COLO668 (cell line): ENCODE measurements at regions not wholly inside any gene's neighbourhood (a gene's known extent, or its start where the extent isn't known, plus 50 kb on each side); places are given as distances from the start of the nearest gene placed in this dataset.
"Not testable (repeated sequence)": the region's sequence is repeated elsewhere in the genome, so short reads cannot be mapped to it uniquely, and the experiment has no call there.

Experiments
- DNase-seq: peaks from one replicate; lab custom pipeline; 2025; ENCODE audit not compliant: unreplicated experiment; lab: John Stamatoyannopoulos, UW

DNA sequence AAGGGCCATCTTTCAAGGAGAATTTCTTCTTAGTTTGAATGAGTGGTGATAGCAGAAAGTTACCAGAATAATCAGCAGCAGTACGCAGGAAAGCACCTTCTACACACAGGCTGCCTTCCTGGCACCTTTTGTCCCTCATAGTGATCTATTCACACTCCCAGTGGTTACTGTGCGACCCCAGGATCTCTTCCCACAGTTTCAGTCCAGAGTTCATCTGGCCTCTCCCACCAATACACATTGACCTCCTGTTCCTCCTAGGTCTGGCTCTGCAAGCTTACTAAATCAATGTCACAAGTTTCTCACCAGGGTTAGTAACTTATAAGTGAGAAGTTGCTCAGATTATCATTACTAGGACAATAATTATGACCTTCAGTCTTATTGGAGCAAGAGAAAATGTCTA, 99.1 kb upstream of the PIK3R1 start:
- DNase-seq: no peak

DNA sequence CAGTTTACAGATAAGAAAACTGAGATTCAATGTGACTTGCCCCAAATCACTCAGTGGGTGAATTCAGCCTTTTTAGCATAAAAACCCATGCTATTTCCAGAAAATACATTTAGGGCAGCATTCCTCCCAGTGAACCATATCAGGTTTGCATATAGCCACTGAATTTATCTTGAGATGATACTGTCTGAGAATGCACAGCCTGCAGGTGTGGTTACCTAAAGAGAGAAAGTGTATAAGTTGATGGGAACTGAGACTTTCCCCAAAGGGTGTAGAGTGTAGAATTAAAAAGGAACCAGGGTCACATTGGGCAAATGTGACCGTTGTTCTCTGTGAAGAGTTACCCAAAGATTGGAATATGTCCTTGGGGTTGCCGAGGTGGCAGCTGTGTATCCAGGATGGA, 100.0 kb upstream of the PIK3R1 start:
- no peak for DNase-seq

DNA sequence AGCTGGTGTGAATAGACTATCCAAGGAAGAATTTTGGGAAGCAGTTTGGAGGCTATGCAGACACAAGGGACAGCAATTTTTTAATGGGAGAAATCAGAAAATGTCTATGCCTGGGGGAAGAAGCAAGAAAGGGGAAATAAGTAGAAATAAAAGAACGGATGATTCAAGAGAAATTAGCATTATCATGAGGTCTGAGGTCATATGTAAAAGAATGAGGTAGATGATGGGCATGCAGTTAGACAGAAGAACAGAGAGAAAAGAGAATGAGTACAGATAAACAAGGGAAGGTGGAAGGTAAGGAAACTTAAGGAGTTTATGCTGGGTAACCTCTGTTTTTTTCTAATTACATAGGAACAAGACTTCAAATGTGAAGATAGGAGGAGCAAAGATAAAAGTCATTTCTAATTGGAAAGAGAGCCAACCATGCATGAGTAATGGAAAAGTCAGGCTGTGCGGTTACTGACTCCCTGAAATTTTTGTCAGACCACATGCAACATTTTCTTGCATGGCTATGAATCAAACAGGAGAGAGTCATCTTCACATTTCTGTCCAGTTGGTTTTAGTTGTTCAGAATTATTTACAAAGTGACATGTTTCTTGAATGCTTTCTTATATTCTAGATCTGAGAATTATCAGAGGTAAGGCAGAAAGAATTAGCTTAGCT, 101.0 kb upstream of the PIK3R1 start:
- no peak for DNase-seq

DNA sequence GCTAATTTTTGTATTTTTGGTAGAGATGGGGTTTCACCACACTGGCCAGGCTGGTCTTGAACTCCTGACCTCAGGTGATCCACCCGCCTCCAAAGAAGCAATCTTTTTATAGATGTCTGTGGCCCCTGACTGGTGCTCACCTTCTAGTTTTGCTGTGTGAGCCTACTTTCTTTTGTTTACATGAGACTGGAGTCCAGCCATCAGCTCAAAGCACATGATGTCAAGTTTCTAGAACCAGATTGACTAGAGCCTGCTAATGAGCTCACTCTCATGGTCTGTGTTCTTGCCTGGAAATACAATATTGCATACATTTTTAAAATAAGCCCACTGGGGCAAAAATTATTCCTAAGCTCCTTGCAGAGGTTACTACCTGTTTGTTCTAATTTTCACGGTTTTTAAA, 102.9 kb upstream of the PIK3R1 start:
- DNase-seq: no peak

DNA sequence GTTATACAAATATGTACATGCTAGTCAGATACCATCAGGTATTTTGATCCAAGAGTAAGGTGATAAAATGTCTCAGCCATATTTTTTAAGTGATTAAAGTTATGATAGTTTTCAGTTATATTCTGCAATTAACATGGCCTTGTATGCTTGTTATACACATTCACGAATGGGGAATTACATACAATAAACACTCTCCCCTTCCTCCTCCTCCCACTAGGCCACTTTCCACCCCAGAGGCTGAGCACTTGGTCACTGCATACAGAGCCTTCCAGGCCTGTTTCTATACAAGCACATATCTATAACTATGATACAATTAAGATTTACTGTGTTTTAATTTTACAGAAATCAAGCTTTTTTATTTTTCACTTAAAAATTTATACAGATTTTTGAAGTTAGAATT, 104.7 kb upstream of the PIK3R1 start:
- DNase-seq: no peak

DNA sequence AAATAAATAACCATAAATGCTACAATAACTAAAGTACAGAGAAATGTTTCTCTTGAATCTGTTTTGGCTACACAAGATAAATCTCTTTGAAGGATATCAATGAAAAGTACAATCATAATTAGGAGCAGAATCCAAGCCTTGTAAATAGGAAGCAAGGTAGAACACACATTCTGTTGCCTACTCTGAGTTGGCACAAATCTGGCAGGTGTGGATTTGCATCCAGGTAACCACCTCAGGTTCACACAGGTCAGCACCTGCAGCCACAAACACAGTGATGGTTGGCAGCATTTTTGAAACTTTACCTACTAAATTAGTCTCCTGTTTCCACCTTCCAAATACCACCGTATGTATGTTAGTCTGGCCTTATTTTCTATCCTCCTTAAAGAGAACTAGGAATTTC, 105.3 kb upstream of the PIK3R1 start:
- DNase-seq: peak; percentile 40

DNA sequence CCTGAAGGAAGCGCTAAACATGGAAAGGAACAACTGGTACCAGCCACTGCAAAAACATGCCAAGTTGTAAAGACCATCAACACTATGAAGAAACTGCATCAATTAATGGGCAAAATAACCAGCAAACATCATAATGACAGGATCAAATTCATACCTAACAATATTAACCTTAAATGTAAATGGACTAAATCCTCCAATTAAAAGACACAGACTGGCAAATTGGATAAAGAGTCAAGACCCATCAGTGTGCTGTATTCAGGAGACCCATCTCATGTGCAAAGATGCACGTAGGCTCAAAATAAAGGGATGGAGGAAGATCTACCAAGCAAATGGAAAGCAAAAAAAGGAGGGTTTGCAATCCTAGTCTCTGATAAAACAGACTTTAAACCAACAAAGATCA, 111.3 kb upstream of the PIK3R1 start:
- DNase-seq: not testable (repeated sequence)

DNA sequence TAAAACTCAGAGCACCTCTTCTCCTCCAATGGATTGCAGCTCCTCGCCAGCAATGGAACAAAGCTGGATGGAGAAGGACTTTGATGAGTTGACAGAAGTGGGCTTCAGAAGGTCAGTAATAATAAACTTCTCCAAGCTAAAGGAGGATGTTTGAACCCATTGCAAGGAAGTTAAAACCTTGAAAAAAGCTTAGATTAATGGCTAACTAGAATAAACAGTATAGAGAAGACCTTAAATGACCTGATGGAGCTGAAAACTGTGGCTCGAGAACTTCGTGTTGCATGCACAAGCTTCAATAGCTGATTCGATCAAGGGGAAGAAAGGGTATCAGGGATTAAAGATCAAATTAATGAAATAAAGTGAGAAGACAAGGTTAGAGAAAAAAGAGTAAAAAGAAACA, 112.3 kb upstream of the PIK3R1 start:
- not testable (repeated sequence) for DNase-seq

DNA sequence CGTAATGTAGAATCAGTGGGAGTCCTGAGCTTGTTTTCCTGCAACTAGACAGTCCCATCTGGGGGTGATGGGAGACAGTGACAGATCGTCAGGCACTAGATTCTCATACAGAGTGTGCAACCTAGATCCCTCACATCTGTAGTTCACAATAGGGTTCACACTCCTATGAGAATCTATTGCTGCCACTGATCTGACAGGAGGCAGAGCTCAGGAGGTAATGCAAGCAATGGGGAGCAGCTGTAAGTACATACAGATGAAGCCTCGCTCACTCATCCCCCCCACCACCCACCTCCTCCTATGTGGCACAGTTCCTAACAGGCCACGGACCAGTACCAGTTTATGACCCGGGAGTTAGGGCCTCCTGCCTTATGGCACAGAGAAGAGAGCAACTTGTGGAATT, 116.2 kb upstream of the PIK3R1 start:
- DNase-seq: no peak

DNA sequence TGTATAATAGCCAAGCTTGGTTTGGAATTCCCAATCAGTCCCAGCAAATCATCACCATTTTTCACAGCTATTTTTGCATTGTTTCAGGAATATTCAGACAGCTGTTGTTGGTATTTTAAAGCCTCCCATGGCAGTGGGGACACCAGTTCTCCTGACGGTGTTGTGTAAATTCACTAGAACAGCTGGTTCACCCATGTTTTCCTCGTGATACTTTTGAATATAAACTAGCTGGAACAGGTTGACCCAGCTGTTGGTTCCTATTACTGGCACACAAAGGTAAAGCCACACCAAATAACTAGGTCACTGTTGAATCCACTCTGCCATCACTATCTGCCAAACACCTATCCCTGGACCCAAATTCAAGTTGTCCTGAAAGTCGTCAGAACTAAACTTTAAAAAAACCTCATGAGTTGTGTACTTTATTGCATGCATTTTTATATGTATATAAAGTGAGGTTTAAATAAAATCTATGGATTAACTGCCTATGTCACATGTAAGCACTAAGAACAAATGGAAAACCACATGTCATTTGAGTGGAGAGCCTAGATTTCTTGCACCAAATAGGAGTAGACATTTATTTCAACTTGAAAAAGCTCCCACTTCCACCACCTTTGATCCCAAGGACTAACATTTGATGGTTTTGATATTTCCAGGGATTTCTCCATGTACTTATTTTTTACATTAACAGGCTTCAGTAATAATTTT, 121.9 kb upstream of the PIK3R1 start:
- no peak for DNase-seq

DNA sequence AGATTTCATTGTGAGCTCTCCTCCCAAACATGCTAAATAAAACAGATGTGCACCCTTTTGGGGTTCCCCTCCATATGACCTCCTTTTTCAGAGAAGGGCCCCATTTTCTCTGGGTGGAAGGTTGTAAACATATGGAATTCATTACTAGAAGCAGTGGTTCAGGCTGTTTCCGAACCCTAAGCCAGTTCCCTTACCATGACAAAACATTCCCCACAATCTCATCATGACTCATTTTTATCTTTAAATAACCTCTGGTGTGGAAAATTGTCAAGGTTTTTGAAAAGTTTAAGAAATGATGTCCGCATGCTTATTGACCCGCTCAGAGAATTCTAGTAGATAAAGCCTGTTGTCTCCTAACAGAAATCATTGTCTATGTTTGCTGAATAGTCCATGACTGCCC, 127.3 kb upstream of the PIK3R1 start:
- no peak for DNase-seq

DNA sequence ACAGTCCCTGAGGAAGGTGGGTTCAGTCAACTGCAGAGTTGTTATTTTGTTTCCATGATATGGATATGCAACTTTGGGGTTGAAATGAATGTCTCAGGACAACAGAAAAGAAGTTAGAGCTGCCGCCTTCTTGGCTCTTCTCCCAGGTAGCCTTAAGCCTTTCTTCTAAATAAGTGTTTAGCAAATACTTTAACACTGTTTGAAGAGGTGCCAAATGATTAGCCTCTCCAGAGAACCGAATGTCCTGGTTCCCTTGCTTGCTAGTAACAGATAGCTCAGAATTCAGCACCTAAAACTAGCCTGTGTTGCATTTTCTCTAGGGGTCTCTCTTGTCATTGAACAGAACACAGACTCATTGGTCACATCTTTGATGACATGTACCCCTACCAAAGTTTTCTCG, 127.7 kb upstream of the PIK3R1 start:
- DNase-seq: no peak

DNA sequence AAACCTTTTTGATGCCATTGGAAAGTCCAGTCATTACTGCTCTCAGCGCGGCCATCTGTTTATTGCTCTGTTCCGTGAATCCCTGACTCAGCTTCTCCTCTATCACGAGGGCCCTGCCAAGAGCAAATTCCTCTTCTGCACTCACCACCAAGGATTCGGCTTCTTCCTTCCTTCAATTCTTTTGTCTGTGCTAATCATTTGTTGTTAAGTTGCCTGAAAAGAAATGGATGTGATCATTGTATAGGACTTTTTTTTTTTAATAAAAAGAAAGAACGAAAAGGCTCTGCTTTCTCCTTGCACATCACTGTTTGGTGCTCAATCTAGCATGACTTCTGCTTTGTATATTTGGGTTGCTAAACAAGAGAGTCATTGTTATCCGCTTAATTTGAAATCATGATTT, 128.7 kb upstream of the PIK3R1 start:
- no peak for DNase-seq

DNA sequence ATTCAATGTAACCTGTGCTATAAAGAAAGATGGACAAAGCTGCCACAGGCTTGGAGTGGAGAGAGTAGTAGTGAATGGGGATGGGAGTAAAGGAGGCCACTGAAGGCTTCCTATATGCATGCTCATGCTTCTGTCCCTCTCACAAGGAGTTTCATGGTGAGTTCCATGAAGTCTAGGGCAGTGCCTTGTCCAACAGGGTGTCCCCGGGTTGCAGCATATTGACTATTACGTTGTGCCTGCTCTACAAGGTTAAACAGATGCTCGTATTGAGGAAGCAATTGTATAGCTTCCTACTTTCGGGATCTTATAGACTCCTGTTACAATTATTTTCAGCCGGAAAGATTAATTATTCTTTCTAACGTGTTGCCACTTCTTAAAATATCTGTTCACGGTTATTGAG, 129.1 kb upstream of the PIK3R1 start:
- DNase-seq: no peak

DNA sequence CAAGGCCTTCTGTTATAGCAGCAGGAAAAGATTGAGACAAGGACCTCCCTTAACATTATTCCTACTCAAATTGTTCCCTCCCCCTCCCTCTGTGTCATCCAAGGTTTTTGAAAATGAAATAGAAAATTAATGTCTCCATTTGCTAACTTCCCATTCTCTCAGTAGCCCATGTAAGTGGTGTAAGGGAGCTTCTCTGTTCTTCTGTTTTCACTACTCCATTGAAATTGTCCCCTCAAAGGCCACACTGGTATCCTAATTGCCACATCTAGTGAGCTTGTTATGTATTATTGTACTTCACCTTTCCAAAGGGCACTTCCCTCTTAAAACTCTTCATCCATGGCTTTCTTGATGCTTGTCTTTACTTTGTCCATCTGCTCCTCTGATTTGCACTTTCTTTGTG, 131.2 kb upstream of the PIK3R1 start:
- no peak for DNase-seq

DNA sequence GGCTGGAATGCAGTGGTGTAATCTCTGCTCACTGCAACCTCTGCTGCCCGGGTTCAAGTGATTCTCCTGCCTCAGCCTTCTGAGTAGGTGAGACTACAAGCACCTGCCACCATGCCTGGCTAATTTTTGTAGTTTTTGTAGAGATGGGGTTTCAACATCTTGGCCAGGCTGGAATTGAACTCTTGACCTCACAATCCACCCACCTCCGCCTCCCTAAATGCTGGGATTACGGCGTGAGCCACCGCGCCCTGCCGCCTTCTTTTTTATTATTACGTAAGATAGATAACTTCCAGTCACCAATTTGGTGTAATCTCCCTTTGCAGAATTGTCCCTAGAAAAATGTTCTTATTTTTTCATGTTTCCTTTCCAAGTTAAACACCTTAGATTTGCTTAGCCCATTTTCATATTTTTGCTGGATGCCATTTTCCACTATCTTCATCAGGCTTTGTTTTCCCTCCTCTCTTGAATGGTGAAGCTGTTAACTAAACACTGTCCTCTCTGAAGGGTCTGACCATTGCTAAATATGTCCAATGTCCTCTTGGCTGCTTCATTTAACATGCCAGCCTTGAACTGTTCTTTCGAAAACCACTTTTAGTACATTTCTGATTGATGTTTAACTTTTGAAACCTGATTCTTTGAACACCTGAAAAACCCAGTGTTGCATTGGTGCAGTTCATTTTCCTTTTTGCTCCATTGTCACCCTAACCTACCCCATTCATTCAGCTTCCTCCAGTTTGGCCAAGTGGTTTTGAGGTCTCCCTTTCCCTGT, 135.1 kb upstream of the PIK3R1 start:
- no peak for DNase-seq

DNA sequence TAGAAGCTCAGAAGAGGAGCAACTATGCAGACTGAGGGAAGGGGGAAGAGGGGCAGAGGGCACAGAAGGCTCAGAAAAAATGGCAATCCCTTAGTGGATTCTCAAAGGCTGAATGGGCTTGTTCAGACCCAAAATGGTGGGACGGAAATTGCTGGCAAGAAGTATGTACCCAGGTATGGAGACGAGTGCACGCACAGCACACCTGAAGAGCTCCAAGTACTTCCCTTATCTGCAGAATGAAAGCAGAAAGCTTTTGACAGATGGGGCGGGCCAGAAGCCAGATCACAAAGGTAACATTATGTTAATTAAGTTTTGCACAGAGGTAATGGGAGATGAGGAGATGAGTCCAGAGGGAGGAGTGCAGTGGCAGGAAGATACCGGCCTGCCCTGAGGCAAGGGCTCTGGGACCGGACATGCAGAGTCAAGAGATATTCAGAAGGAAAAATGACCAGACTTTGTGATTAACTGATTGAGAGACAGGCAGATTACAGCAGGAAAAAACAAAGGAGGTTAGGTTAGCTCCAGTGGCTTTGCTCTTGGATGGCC, 138.1 kb upstream of the PIK3R1 start:
- DNase-seq: no peak

DNA sequence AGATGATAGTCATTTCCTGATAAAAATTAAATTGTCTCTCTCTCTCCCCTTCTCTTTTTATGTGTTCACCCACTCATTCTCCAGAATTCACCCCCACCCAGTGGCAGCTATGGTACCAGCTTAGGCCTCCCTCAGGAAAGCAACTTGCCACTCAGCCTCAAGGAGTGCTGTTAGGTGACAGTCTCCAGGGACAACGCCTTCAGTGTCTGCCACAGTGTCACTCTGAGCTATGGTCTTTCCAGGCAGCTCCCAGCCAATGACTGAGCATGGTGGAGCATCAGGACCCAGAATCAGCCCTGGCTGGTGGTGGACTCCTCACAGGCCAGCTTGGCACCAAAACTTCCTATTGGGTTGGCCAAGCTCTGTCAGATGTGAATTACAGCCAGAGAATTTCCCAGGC, 140.9 kb upstream of the PIK3R1 start:
- DNase-seq: no peak

DNA sequence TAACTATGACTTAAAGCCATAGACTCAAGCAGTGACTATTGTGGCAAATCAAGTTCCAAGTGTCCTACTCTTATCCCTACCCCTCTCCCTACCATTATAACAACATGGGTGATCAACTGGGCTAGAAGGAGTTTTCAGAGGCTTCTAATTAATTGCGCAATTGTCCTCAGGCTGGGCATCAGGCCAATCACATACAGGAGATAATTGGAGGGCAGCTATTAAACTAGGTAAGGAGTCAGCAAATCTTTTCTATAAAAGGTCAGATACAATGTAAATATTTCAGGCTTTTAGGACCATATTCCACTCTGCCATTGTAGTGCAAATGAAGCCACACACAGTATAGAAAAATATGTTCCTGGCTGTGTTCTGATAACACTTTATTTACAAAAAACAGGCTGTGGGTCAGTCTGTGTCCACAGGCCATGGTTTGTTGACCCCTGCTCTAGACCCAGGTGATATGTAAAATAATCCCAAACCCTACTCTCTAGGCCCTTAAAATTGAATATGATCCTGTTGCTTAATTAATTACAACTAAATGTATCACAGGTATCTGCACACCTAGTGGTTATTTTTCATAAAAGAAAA, 141.4 kb upstream of the PIK3R1 start:
- DNase-seq: no peak

DNA sequence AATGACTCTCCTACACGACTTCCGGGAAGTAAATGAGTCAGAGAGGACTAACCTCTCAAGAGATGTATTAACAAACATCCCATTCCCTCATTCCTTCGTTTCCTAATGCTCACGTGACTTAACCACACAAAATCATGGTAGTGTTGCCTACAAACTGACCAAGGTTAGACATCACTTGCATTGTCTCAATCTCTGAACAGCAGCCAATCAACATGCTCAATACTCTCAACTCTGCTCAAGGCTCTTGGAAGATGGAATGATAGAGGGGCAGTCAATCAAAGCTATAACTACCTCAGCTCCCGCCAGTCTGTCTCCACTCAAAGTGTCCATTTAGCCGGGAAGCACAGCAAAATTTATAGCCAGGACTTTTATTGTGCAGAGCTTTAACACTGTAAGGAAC, 143.8 kb upstream of the PIK3R1 start:
- DNase-seq: no peak

DNA sequence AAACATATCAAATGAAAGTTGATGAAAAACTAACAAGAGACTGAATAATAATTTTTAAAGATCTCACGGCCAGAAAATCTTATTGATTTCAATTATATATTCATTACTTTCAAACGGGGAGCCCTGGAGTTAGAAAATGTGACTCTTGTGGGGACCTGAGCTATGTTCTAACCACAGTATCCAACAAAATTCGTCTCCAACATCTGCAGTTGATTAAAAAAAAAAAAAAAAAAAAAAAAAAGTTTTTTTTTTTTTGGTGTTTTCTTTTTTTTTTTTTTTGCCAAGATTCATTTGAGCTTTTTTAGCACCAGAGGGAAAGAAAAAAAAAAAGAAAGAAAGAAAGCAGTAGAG, 144.3 kb upstream of the PIK3R1 start:
- DNase-seq: no peak
